ENCODE measurements at regions not wholly inside any gene's neighbourhood (a gene's known extent, or its start where the extent isn't known, plus 50 kb on each side); places are given as distances from the start of the nearest gene placed in this dataset.

DNA sequence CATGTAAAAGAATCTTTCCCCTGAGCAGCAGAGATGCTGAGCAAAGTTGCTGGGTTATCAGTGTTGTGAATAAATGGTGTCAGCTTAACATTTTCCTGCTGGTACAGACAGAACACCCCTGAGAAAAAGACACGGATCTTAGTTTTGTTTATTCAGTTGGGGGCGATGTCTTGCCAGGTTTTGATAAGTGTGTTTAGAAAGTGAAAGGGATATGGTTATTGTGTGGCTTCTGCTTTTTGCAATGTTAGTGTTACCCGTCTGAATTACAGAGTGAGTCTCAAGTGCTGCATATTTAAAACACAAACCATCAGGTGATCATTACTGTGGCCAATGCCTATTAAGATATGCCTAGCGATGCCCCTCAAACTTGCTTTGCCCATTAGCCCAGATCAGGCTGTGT lies 864.6 kb upstream of the SEL1L start:
- 29% methylated on average over 4 of the region's 4 CpGs for WGBS (ENCODE audit: insufficient coverage)
- Histone ChIP-seq H3K4me3 (ENCODE audit: low read length) (no peak overlapping the region), H3K27ac (ENCODE audit: low read length) (no peak overlapping the region), H3K27me3 (ENCODE audit: control insufficient read depth, insufficient read depth, low read length) (no peaks in the 10 kb centered on the region), H3K36me3 (ENCODE audit: control insufficient read depth, insufficient read depth, low read length) (no peaks in the 10 kb centered on the region), H3K9me3 (ENCODE audit: control insufficient read depth, insufficient read depth, low read length) (no peaks in the 10 kb centered on the region), H3K4me1 (ENCODE audit: control insufficient read depth, insufficient read depth, low read length) (no peaks in the 10 kb centered on the region)
- H3K4me3 Mint-ChIP-seq = no peak overlapping the region
- DNase-seq = no peak
- peaks cover 13 to 16% of the 10 kb centered on the region in 2 donors for H3K9me3 Mint-ChIP-seq
- no peak overlapping the region for H3K27ac Mint-ChIP-seq
- H3K27me3 Mint-ChIP-seq (ENCODE audit: low read depth in 2 of 2) = no peaks in the 10 kb centered on the region
- ATAC-seq = no peak
- TF ChIP-seq, protein P1, sequence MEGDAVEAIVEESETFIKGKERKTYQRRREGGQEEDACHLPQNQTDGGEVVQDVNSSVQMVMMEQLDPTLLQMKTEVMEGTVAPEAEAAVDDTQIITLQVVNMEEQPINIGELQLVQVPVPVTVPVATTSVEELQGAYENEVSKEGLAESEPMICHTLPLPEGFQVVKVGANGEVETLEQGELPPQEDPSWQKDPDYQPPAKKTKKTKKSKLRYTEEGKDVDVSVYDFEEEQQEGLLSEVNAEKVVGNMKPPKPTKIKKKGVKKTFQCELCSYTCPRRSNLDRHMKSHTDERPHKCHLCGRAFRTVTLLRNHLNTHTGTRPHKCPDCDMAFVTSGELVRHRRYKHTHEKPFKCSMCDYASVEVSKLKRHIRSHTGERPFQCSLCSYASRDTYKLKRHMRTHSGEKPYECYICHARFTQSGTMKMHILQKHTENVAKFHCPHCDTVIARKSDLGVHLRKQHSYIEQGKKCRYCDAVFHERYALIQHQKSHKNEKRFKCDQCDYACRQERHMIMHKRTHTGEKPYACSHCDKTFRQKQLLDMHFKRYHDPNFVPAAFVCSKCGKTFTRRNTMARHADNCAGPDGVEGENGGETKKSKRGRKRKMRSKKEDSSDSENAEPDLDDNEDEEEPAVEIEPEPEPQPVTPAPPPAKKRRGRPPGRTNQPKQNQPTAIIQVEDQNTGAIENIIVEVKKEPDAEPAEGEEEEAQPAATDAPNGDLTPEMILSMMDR (IDR thresholded peaks at IDR 0.05) = no peak
- intact Hi-C loops (cut with micrococcal nuclease) = no loop called here
- peaks cover 12% of the 10 kb centered on the region for H3K36me3 Mint-ChIP-seq
- no peaks in the 10 kb centered on the region for H3K4me1 Mint-ChIP-seq

DNA sequence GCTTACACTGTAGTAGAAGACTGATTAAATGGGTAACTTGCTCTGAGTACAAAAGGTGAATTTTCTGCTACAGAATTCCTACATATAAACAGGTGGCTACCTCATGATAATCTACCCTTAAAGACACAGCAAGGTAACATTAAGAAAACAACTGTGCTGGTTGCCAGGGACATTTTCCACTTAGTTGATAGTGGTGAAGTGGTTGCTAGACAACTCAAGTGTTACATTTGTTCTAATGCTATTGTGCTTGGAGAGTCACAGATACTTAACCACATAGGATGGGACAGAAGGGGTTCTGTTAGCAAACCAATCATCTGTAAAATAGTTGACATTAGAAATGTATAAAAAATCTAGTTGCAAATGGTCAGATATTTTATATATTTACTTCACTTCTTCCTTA lies 870.3 kb upstream of the SEL1L start:
- no peak for ATAC-seq
- TF ChIP-seq, protein P1 (IDR thresholded peaks at IDR 0.05) = no peak

DNA sequence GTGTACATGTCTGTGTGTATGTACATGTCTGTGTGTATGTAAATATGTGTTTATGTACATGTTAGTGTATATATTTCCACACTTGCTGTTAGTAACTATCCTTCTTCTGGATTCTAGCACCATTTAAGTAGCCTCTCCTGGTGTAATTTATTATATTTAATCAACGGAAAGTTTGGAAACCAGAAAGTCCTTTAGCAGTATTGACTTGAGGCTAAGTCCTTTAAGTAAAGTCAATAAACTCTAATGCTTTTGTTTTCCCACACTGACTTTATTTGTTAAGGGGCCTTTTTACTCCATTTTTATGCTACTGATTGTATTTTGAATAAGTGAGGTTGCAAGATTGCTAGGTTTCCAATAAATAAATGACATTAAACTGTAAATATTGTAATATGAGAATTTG lies 876.4 kb upstream of the SEL1L start:
- Histone ChIP-seq H3K4me3 (ENCODE audit: low read length) (no peak overlapping the region), H3K27ac (ENCODE audit: low read length) (no peak overlapping the region), H3K27me3 (ENCODE audit: control insufficient read depth, insufficient read depth, low read length) (no peaks in the 10 kb centered on the region), H3K4me1 (ENCODE audit: control insufficient read depth, insufficient read depth, low read length) (no peaks in the 10 kb centered on the region), H3K36me3 (ENCODE audit: control insufficient read depth, insufficient read depth, low read length) (no peaks in the 10 kb centered on the region), H3K9me3 (ENCODE audit: control insufficient read depth, insufficient read depth, low read length) (no peaks in the 10 kb centered on the region)
- Mint-ChIP-seq H3K4me3 (no peak overlapping the region), H3K27me3 (ENCODE audit: low read depth in 2 of 2) (no peaks in the 10 kb centered on the region), H3K27ac (no peak overlapping the region), H3K4me1 (no peaks in the 10 kb centered on the region), H3K9me3 (peaks cover 7 to 11% of the 10 kb centered on the region in 2 donors), H3K36me3 (no peaks in the 10 kb centered on the region)
- no peak for ATAC-seq
- intact Hi-C loops (cut with micrococcal nuclease) = no loop called here
- no peak for DNase-seq
- TF ChIP-seq, protein P1 (IDR thresholded peaks at IDR 0.05) = no peak
- 100% methylated on average over 1 of the region's 1 CpG for WGBS (ENCODE audit: insufficient coverage)

More for the DNA sequence above, 870.3 kb upstream of the SEL1L start:
- no peak for DNase-seq
- H3K36me3 Mint-ChIP-seq = no peaks in the 10 kb centered on the region
- Histone ChIP-seq H3K9me3 (ENCODE audit: control insufficient read depth, insufficient read depth, low read length) (no peaks in the 10 kb centered on the region), H3K27me3 (ENCODE audit: control insufficient read depth, insufficient read depth, low read length) (no peaks in the 10 kb centered on the region), H3K27ac (ENCODE audit: low read length) (no peak overlapping the region), H3K4me3 (ENCODE audit: low read length) (no peak overlapping the region), H3K36me3 (ENCODE audit: control insufficient read depth, insufficient read depth, low read length) (no peaks in the 10 kb centered on the region), H3K4me1 (ENCODE audit: control insufficient read depth, insufficient read depth, low read length) (no peaks in the 10 kb centered on the region)
- no peak overlapping the region for H3K27ac Mint-ChIP-seq
- no peak overlapping the region for H3K4me3 Mint-ChIP-seq
- H3K4me1 Mint-ChIP-seq = no peaks in the 10 kb centered on the region
- peaks cover 7% of the 10 kb centered on the region in 2 donors for H3K9me3 Mint-ChIP-seq
- intact Hi-C loops (cut with micrococcal nuclease) = no loop called here
- H3K27me3 Mint-ChIP-seq (ENCODE audit: low read depth in 2 of 2) = no peaks in the 10 kb centered on the region

- no peaks in the 10 kb centered on the region for H3K4me1 ChIP-seq (ENCODE audit: control insufficient read depth, insufficient read depth, low read length)
- no peak overlapping the region for H3K27ac Mint-ChIP-seq
- ATAC-seq = no peak
- H3K36me3 Mint-ChIP-seq = no peaks in the 10 kb centered on the region
- no peak for DNase-seq
- H3K27me3 ChIP-seq (ENCODE audit: control insufficient read depth, insufficient read depth, low read length) = no peaks in the 10 kb centered on the region
- intact Hi-C loops (cut with micrococcal nuclease) = no loop called here
- peaks cover 16% of the 10 kb centered on the region in 2 donors for H3K9me3 Mint-ChIP-seq
- H3K27ac ChIP-seq (ENCODE audit: low read length) = no peak overlapping the region
- H3K9me3 ChIP-seq (ENCODE audit: control insufficient read depth, insufficient read depth, low read length) = no peaks in the 10 kb centered on the region
- no peaks in the 10 kb centered on the region for H3K36me3 ChIP-seq (ENCODE audit: control insufficient read depth, insufficient read depth, low read length)
- H3K4me3 Mint-ChIP-seq = no peak overlapping the region
- TF ChIP-seq, protein P1 (IDR thresholded peaks at IDR 0.05) = no peak
- H3K4me1 Mint-ChIP-seq = no peaks in the 10 kb centered on the region
- no peaks in the 10 kb centered on the region for H3K27me3 Mint-ChIP-seq (ENCODE audit: low read depth in 2 of 2)
- no peak overlapping the region for H3K4me3 ChIP-seq (ENCODE audit: low read length)
These were observed 877.6 kb upstream of the SEL1L start for GRCh38 chr14:82411298-82411697.

Data from natural killer cell (primary cell).